ENCODE measurements at regions not wholly inside any gene's neighbourhood (a gene's known extent, or its start where the extent isn't known, plus 50 kb on each side); places are given as distances from the start of the nearest gene placed in this dataset.

- TF ChIP-seq CTCF (IDR thresholded peaks at IDR 0.05), result no peak
- TF ChIP-seq EP300 (IDR thresholded peaks at IDR 0.05), result no peak
- TF ChIP-seq POLR2AphosphoS5 (IDR thresholded peaks at IDR 0.05), result no peak
Observed at GRCh38 chr3:80771085-80771484, 990.4 kb downstream of the GBE1 start.

Data from suprapubic skin (tissue), 4 donors.